ENCODE measurements at regions not wholly inside any gene's neighbourhood (a gene's known extent, or its start where the extent isn't known, plus 50 kb on each side); places are given as distances from the start of the nearest gene placed in this dataset.

DNA sequence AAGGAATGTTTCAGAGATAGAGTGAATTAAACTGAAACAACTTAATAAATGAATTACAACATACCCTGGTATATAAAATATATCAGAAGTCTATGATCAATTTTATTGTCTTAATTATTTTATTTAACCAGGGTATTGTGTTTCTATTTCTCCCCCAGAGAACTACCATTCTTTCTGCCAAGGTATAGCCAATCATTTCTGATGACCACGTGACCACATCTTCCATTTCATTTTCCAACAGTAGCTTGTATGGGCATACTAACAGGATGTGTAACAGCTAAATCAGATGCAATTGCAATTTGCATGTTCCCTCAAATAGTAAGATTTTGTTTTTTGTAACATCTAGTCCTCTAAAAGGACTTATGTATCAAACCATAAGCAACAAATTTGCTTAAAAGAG is 123.9 kb upstream of the COL1A2 start:
- in situ Hi-C loops (cut with MboI; ENCODE audit: low sequenced_read_pairs, unreplicated experiment), result no loop called here

DNA sequence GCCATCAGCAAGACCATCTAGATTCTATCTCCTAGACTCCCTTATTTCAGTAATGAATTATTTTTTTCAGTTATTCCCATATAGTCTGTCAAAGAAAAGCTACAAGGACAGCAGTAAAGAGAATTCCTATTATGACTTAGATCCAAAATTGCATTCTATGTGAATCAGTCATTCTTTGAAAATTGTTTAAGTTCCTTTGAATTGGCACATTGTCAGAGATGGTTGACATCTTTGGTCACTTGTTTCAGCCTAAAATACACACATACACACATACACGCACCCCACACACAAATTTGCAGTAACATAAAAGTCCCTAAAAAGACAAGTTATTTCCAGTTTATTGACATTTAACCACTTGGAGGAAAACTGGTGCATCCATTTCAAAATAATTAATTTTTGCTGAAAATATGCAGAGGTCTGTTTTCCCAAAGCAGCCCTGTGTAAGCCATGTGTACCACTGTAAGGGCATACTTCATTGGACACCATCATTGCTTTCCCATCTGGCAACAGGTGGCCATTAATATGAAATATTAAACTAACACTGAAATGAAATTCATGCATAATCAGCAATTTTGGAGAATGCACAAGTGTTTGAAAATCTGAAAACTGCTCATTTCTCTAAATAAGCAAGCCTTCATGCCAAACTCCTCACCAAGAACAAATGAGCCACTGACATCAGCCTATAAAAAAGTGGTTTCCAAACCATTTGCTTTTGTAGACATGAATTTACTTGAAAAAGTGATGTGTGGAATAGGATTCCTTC is 121.7 kb upstream of the COL1A2 start:
- in situ Hi-C loops (cut with MboI; ENCODE audit: low sequenced_read_pairs, unreplicated experiment), result no loop called here
- no peak for DNase-seq (ENCODE audit: low spot score)
- TF ChIP-seq, protein P1, sequence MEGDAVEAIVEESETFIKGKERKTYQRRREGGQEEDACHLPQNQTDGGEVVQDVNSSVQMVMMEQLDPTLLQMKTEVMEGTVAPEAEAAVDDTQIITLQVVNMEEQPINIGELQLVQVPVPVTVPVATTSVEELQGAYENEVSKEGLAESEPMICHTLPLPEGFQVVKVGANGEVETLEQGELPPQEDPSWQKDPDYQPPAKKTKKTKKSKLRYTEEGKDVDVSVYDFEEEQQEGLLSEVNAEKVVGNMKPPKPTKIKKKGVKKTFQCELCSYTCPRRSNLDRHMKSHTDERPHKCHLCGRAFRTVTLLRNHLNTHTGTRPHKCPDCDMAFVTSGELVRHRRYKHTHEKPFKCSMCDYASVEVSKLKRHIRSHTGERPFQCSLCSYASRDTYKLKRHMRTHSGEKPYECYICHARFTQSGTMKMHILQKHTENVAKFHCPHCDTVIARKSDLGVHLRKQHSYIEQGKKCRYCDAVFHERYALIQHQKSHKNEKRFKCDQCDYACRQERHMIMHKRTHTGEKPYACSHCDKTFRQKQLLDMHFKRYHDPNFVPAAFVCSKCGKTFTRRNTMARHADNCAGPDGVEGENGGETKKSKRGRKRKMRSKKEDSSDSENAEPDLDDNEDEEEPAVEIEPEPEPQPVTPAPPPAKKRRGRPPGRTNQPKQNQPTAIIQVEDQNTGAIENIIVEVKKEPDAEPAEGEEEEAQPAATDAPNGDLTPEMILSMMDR (IDR thresholded peaks at IDR 0.05; ENCODE audit: borderline replicate concordance, control extremely low read depth, extremely low read depth, insufficient read depth, missing control alignments), result no peak

More for the DNA sequence above, 123.9 kb upstream of the COL1A2 start:
- TF ChIP-seq, protein P1 (IDR thresholded peaks at IDR 0.05; ENCODE audit: borderline replicate concordance, control extremely low read depth, extremely low read depth, insufficient read depth, missing control alignments), result no peak
- no peak for DNase-seq (ENCODE audit: low spot score)

DNA sequence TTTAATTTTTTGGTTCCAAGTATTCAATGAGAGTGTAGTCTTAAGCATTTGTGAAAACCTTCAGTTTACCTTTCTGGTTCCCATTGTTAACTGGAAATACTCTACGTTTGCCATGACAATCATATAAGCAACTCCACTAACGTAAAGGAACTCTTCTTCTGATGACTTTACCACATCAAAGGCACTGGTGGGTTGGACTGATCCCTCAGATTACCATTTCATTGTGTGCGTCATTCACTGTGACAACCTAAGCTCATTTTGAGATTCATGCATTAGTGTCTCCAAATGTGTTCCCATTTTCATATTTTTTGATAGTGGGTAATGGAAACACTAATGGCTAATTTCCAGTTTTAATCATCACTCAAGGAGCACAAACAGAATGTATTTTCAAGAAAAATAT is 119.9 kb upstream of the COL1A2 start:
- in situ Hi-C loops (cut with MboI; ENCODE audit: low sequenced_read_pairs, unreplicated experiment), result no loop called here
- no peak for DNase-seq (ENCODE audit: low spot score)
- TF ChIP-seq, protein P1 (IDR thresholded peaks at IDR 0.05; ENCODE audit: borderline replicate concordance, control extremely low read depth, extremely low read depth, insufficient read depth, missing control alignments), result no peak

DNA sequence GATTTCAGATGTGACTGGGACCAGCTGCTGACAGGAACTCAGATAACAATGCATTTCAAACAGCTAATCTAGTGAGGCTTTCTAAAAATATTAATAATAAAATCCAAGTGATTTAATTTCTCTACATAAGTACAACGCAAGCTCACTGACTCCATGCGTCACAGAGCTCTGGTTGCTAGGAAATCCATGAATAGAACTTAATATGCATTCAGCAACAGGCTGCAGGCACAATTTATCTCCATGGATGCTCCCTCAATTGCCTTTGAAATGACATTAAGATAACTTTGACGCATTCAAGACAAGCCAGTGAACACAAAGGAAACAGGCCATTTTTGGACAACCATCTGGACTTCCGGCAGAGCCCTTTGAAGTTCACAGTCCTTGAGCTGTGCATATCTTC is 118.7 kb upstream of the COL1A2 start:
- in situ Hi-C loops (cut with MboI; ENCODE audit: low sequenced_read_pairs, unreplicated experiment), result no loop called here
- DNase-seq (ENCODE audit: low spot score), result no peak
- TF ChIP-seq, protein P1 (IDR thresholded peaks at IDR 0.05; ENCODE audit: borderline replicate concordance, control extremely low read depth, extremely low read depth, insufficient read depth, missing control alignments), result no peak

DNA sequence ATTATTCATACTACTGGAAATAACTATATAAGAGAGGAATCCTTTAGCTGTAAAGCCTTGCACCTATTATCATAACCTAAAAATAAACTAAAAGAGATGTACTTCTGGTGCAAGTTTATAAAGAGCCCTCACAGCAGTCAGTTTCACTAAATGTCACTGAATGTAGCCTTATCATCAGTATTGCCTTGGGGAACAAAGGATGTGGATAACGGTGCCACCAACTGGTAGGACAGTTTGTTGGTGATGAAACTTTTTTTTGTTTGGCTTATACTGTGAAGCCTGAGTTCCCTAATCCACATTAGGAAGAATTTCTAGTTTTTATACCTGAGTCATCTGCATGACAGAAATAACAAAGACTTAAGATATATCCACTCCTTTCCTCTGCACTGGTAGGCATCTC is 117.9 kb upstream of the COL1A2 start:
- DNase-seq (ENCODE audit: low spot score), result no peak
- TF ChIP-seq, protein P1 (IDR thresholded peaks at IDR 0.05; ENCODE audit: borderline replicate concordance, control extremely low read depth, extremely low read depth, insufficient read depth, missing control alignments), result no peak
- in situ Hi-C loops (cut with MboI; ENCODE audit: low sequenced_read_pairs, unreplicated experiment), result no loop called here

DNA sequence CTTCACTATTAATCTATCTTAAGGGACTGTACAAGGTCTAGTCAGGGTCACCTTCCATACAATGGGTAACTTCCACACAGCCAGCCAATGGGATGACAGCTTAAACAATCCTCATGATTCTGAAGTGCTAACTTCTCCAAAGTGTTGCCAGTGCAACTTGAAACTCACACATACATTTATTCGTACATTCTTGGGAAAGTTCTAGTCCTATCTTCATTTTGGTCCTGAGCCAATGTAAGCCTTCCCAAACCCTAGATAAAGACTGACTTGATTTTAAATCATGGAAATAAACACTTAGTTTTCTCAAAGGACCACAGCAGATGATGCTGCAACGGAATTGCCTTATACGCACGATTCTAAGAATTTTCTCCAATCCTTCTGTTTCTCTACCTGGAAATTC is 117.5 kb upstream of the COL1A2 start:
- DNase-seq (ENCODE audit: low spot score), result no peak
- in situ Hi-C loops (cut with MboI; ENCODE audit: low sequenced_read_pairs, unreplicated experiment), result no loop called here
- TF ChIP-seq, protein P1 (IDR thresholded peaks at IDR 0.05; ENCODE audit: borderline replicate concordance, control extremely low read depth, extremely low read depth, insufficient read depth, missing control alignments), result no peak

All from GM13976 (cell line).